Lung (tissue), 11 donors: ENCODE measurements at regions not wholly inside any gene's neighbourhood (a gene's known extent, or its start where the extent isn't known, plus 50 kb on each side); places are given as distances from the start of the nearest gene placed in this dataset.

Experiments used
- ATAC-seq: fragments of 200-7000 bp; cut with Tn5 transposase; one replicate; pipeline ENCODE4 v1.9.1; 2020; ENCODE audit warnings: moderate number of reproducible peaks; ENCODE audit not compliant: insufficient read depth, low FRiP score
- DNase-seq, 3 donors: peaks; one replicate each; pipeline ENCODE4 v3.0.0-alpha.2; 2013 to 2017
- H3K27ac ChIP-seq, 2 donors: one replicate each; pipeline ENCODE4 v1.5.1; 2013; ENCODE audit warnings: mild to moderate bottlenecking in 2 of 2, moderate library complexity in 2 of 2, control low read depth in 1 of 2, inconsistent platforms in 1 of 2, low read depth in 1 of 2, low read length in 1 of 2
- H3K27me3 ChIP-seq, 3 donors: one replicate each; pipeline ENCODE4 v1.5.1; 2013; ENCODE audit warnings: low read length in 2 of 3; ENCODE audit not compliant: control insufficient read depth in 3 of 3, insufficient read depth in 3 of 3
- H3K36me3 ChIP-seq, 4 donors: one replicate each; pipeline ENCODE4 v1.5.1; 2013; ENCODE audit warnings: low read length in 4 of 4, mild to moderate bottlenecking in 1 of 4, moderate library complexity in 1 of 4; ENCODE audit not compliant: control insufficient read depth in 4 of 4, insufficient read depth in 4 of 4
- H3K4me1 ChIP-seq, 5 donors: one replicate each; pipeline ENCODE4 v1.5.1; 2013; ENCODE audit warnings: low read length in 5 of 5, mild to moderate bottlenecking in 2 of 5, moderate library complexity in 1 of 5; ENCODE audit not compliant: control insufficient read depth in 5 of 5, insufficient read depth in 5 of 5
- H3K4me3 ChIP-seq: one replicate; pipeline ENCODE4 v1.5.1; 2013; ENCODE audit warnings: mild to moderate bottlenecking, control low read depth, moderate library complexity
- H3K9ac ChIP-seq, 2 donors: one replicate each; pipeline ENCODE4 v1.5.1; 2013; ENCODE audit warnings: low read length in 2 of 2, control low read depth in 1 of 2; ENCODE audit not compliant: insufficient read depth in 1 of 2
- H3K9me3 ChIP-seq, 4 donors: one replicate each; pipeline ENCODE4 v1.5.1; 2013; ENCODE audit warnings: low read length in 3 of 4, mild to moderate bottlenecking in 1 of 4, moderate library complexity in 1 of 4; ENCODE audit not compliant: control insufficient read depth in 4 of 4, insufficient read depth in 3 of 4
- CTCF ChIP-seq: IDR thresholded peaks from 2 replicates; pipeline ENCODE4 v1.5.1; 2012; ENCODE audit warnings: mild to moderate bottlenecking; ENCODE audit errors: control extremely low read depth, extremely low read depth
- WGBS, 2 donors: extraction: QIAGEN DNeasy Blood & Tissue Kit; methylation state at CpG; one replicate each; pipeline ENCODE4 v1.1.7; 2013; 5-methylcytosine and 5-hydroxymethylcytosine counted together
- donor health status: control.
- donor health status: control.
- donor health status: Bipolar disorder and iron deficiency.
- donor health status: healthy.
- donor health status: DM: yes; HTN: yes; CAD: no.

- Histone ChIP-seq H3K9ac (no peak overlapping the region), H3K27me3 (peaks cover 0 to 4% (median 0%) of the 10 kb centered on the region in 3 donors), H3K4me3 (no peak overlapping the region), H3K4me1 (no peaks in the 10 kb centered on the region), H3K9me3 (no peaks in the 10 kb centered on the region), H3K36me3 (no peaks in the 10 kb centered on the region), H3K27ac (no peak overlapping the region)
- WGBS, 2 donors = 91% methylated on average over 8 of the region's 8 CpGs
- TF ChIP-seq CTCF = no peak
- ATAC-seq = no peak
- no peak for DNase-seq
Measured at GRCh38 chr7:35528381-35528977, 166.5 kb downstream of the HERPUD2 start.

DNA sequence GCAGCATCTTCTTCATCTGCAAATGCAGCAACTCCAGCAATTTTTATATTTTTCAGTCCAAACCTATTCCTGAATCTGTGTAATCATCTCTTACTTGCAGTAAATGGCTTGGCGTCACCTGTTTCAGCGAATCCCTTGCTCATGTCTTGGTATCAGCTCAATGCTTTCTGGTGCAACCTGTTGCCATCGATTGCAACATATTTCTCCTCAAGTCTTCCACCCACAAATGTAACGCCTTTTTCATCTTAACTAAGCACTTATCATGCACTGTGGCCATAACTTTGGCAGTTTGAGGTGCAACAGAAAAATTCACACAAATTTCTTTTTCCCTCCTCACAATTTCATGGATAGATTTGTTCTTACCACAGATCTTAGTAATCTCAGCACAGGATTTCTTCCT lies 168.3 kb downstream of the HERPUD2 start:
- 72 to 76% methylated on average over 4 of the region's 4 CpGs for WGBS, 2 donors
- no peaks in the 10 kb centered on the region for H3K4me1 ChIP-seq
- ATAC-seq (no peak), DNase-seq (no peak)
- no peaks in the 10 kb centered on the region for H3K9me3 ChIP-seq
- peaks cover 0 to 7% (median 4%) of the 10 kb centered on the region in 3 donors for H3K27me3 ChIP-seq
- TF ChIP-seq CTCF = no peak
- H3K9ac ChIP-seq = no peak overlapping the region
- no peak overlapping the region for H3K4me3 ChIP-seq
- H3K36me3 ChIP-seq = no peaks in the 10 kb centered on the region
- H3K27ac ChIP-seq = no peak overlapping the region

GRCh38 chr7:35524112-35524804 lies 170.7 kb downstream of the HERPUD2 start:
- Histone ChIP-seq H3K27ac (no peak overlapping the region), H3K4me3 (no peak overlapping the region), H3K27me3 (peaks cover 3 to 14% (median 4%) of the 10 kb centered on the region in 3 donors), H3K9ac (no peak overlapping the region), H3K9me3 (peaks cover 0 to 3% (median 0%) of the 10 kb centered on the region in 4 donors), H3K36me3 (no peaks in the 10 kb centered on the region), H3K4me1 (no peaks in the 10 kb centered on the region)
- WGBS, 2 donors = 79 to 85% methylated on average over 5 of the region's 5 CpGs
- no peak for ATAC-seq
- DNase-seq = peak in 1 of 3 donors; percentile 22
- no peak for TF ChIP-seq CTCF
